GM12878 (cell line): ENCODE measurements at regions not wholly inside any gene's neighbourhood (a gene's known extent, or its start where the extent isn't known, plus 50 kb on each side); places are given as distances from the start of the nearest gene placed in this dataset.

ENCODE experiments used
- HDAC6 ChIP-seq: fragments of 200-600 bp; sonication (generic); IDR thresholded peaks from one replicate; pipeline ENCODE4 v1.8.0; 2017; ENCODE audit warnings: antibody characterized with exemption; ENCODE audit not compliant: unreplicated experiment
- POLR2AphosphoS5 ChIP-seq: IDR thresholded peaks from 2 replicates; pipeline ENCODE4 v1.6.1; 2011; ENCODE audit warnings: mild to moderate bottlenecking, low read length, inconsistent platforms
- TF ChIP-seq, protein P1 (sequence below), 3 experiments: IDR thresholded peaks in 2 of 3; conservative IDR thresholded peaks in 1 of 3; 2 replicates each; pipeline ENCODE4 v1.5.1; 2011; ENCODE audit warnings: low read depth in 3 of 3, low read length in 3 of 3, mild to moderate bottlenecking in 3 of 3, control low read depth in 2 of 3, moderate library complexity in 2 of 3, inconsistent platforms in 1 of 3, mixed read lengths in 1 of 3; ENCODE audit not compliant: control insufficient read depth in 2 of 3, insufficient read depth in 1 of 3; ENCODE audit errors: extremely low read depth in 1 of 3

GRCh38 chr2:8241317-8241716 lies 440.5 kb upstream of the ID2 start:
- no peak for TF ChIP-seq POLR2AphosphoS5
- TF ChIP-seq, protein P1, sequence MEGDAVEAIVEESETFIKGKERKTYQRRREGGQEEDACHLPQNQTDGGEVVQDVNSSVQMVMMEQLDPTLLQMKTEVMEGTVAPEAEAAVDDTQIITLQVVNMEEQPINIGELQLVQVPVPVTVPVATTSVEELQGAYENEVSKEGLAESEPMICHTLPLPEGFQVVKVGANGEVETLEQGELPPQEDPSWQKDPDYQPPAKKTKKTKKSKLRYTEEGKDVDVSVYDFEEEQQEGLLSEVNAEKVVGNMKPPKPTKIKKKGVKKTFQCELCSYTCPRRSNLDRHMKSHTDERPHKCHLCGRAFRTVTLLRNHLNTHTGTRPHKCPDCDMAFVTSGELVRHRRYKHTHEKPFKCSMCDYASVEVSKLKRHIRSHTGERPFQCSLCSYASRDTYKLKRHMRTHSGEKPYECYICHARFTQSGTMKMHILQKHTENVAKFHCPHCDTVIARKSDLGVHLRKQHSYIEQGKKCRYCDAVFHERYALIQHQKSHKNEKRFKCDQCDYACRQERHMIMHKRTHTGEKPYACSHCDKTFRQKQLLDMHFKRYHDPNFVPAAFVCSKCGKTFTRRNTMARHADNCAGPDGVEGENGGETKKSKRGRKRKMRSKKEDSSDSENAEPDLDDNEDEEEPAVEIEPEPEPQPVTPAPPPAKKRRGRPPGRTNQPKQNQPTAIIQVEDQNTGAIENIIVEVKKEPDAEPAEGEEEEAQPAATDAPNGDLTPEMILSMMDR (IDR thresholded peaks at IDR 0.05 in 2 of 3, conservative IDR thresholded peaks at IDR 0.05 in 1 of 3; ENCODE audit: control insufficient read depth in 2 of 3, extremely low read depth in 1 of 3, insufficient read depth in 1 of 3, low read depth in 3 of 3, low read length in 3 of 3): no peak
- TF ChIP-seq HDAC6: no peak
